ENCODE measurements at regions not wholly inside any gene's neighbourhood (a gene's known extent, or its start where the extent isn't known, plus 50 kb on each side); places are given as distances from the start of the nearest gene placed in this dataset.

DNA sequence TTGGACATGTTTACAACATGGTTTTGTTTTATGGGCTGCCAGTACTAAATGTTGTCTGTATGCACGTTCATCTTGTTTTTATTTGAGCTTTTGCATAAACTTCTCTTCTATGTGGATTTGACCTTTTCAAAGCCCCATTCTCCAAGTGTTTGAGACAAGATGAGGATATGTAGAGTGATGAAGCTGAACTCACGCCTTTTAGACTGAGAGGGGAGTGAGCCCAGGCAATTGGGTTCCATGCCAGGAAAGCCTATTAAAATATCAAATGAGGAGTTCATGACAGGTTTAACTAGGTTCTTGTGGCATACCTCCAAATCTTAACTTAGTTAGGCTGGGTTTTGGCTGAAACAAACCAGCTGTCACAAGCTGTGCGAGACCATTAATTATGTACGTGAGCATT, 170.4 kb upstream of the LDB2 start:
- TF ChIP-seq BCL3 (IDR thresholded peaks at IDR 0.05; ENCODE audit: borderline replicate concordance, insufficient read depth, low read depth, low read length, poor library complexity, severe bottlenecking) (no peak), EGR1 (IDR thresholded peaks at IDR 0.05; ENCODE audit: borderline replicate concordance in 1 of 2, low read depth in 2 of 2, low read length in 2 of 2) (no peak), EZH2 (IDR thresholded peaks at IDR 0.05; ENCODE audit: borderline replicate concordance, control insufficient read depth, low read depth, low read length) (no peak), ZBTB11 (CRISPR knock-in tag; IDR thresholded peaks at IDR 0.05) (no peak), ETV6 (conservative IDR thresholded peaks at IDR 0.05 in 1 of 2, IDR thresholded peaks at IDR 0.05 in 1 of 2; ENCODE audit: borderline replicate concordance in 1 of 2, low read depth in 1 of 2) (no peak), POLR2A (IDR thresholded peaks at IDR 0.05; ENCODE audit: low read depth, low read length) (no peak)
- TF ChIP-seq, protein P1, sequence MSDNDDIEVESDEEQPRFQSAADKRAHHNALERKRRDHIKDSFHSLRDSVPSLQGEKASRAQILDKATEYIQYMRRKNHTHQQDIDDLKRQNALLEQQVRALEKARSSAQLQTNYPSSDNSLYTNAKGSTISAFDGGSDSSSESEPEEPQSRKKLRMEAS (IDR thresholded peaks at IDR 0.05; ENCODE audit: low read depth, low read length) = no peak
